ENCODE measurements at regions not wholly inside any gene's neighbourhood (a gene's known extent, or its start where the extent isn't known, plus 50 kb on each side); places are given as distances from the start of the nearest gene placed in this dataset.

GRCh38 chr20:23189854-23190253 is 103.7 kb upstream of the CD93 start:
- TF ChIP-seq CTCF (IDR thresholded peaks at IDR 0.05) (no peak), POLR2A (IDR thresholded peaks at IDR 0.05) (no peak), EP300 (IDR thresholded peaks at IDR 0.05) (no peak)
